ENCODE measurements at regions not wholly inside any gene's neighbourhood (a gene's known extent, or its start where the extent isn't known, plus 50 kb on each side); places are given as distances from the start of the nearest gene placed in this dataset.
"Not testable (repeated sequence)": the region's sequence is repeated elsewhere in the genome, so short reads cannot be mapped to it uniquely, and the experiment has no call there.

DNA sequence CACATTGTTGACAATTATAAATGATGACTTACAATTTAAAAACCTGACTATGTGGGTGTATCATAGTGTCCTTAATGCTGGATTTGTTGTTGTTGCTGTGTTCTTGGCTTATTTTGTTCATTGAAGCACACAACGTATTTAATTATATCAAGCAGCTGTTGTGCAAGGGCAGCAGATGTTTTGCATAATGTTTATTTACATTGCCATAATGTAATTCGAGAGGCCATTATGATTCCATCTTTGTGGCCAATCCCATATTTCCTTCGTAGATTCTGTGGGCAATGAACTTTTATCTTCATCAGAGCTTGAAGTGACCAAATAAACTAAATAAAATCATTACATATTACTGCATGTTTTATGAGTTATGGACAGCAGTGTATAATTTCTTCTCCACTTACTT is 422.6 kb upstream of the GALNTL6 start:
- DNase-seq (ENCODE audit: low read depth, low spot score), result no peak
- no peak overlapping the region for H3K27ac ChIP-seq

DNA sequence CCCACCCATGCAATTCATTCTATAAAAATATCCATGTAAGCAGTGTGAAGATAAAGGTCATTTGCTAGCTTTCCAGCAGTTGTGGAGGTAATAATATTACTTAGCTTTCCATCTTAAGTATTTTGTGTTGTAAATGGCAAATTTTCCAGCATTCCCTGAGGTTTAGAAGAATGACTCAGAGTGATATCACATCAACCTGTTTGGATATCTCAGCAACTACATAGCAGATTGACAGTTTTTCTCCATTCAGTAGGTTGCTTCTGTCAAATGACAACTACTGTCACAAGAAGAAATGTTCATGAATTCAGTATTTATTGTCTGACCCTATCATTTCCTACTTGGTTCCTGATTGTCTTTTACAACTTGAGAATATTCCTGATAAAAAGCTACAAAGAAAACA is 434.9 kb upstream of the GALNTL6 start:
- no peak for DNase-seq (ENCODE audit: low read depth, low spot score)
- H3K27ac ChIP-seq, result no peak overlapping the region

DNA sequence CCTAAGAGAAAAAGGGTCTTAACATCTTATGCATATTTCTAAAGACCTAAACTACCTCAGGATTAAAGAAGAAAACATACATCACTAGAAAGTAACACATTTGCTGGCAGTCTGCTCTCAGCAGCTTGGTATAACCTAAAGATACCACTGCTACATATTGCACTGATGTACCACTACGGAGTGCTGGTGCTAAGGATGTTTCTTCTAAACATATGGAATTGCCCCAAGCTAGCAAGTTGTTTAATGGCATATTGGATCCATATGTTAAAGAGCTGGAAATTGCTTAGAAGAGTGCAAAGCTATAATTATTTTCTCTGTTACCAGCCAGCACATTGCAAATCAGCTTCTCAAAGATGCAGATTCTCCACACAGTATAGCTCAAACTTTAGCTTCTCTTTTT is 436.5 kb upstream of the GALNTL6 start:
- H3K27ac ChIP-seq, result no peak overlapping the region
- DNase-seq (ENCODE audit: low read depth, low spot score), result no peak

DNA sequence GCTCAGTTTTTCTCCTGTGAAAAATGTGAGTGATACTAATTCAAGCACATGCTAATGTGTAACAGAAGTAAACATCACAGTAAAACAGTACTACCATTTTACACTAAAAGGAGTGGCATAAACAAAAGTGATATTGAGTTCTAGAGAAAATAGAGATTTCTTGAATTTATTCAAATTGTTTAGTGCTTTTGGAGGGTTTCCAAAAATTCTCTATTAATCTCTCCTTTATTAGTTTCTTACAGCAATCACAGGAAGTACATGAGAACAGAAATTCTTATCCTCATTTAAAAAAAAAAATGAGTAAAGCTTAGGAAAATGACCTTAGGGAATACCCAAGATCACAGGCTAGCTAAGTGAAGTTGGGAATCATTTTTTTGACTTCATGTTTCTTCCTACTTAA is 459.7 kb upstream of the GALNTL6 start:
- no peak for DNase-seq (ENCODE audit: low read depth, low spot score)
- no peak overlapping the region for H3K27ac ChIP-seq

DNA sequence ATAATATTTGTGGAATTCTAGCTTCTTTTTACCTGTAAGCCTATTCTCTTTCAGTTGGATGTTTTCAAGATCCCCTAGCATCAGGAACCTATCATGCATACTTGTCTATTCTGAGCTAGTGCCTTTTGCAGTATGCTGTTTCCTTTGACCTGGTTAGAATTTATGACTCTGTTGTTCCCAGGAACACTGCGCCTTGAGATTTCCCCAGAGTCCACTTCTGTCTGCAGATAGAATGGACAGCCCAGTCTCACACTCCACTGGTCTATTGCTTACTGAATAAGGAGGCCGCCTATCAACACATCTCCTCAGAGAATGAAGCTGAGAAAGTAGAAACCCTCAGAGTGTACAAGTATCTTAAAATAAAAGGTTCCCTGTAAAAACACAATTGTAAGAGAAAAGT is 465.1 kb upstream of the GALNTL6 start:
- DNase-seq (ENCODE audit: low read depth, low spot score), result no peak
- no peak overlapping the region for H3K27ac ChIP-seq

DNA sequence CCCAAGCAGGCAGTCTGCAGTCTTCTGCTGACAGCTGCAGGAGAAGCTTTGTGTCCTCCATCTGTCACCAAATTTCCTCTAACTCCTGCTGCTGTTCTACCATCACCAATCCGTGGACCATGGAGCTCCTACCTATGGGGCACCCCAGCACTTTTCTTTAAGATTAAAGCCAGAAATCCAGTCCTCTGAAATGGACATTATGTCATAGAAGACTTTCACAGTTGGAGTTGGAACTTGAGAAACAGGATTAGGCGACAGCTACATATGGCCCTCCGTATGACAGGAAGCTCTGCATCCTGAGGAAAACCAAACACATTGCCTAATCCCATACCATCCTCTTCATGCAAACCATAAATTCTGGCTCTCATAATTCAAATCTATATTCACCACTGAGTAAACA is 470.6 kb upstream of the GALNTL6 start:
- no peak for DNase-seq (ENCODE audit: low read depth, low spot score)
- no peak overlapping the region for H3K27ac ChIP-seq

DNA sequence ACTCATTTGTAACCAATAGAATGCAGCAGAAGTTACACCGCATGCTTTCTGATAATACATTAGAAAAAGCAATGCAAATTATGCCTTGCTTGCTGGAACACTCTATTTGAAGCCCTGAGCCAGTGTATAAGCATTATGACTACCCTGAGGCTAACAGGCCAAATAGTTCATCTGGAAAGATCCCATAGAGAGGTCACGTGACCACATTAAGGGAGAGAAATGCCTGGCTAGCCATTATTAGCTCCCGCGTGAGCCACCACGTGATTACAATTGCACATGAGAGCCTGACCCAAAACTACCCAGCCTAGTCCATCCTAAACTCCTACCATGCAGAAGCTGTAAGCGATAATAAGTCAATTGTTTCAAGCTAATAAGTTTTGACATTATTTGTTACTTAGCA is 472.9 kb upstream of the GALNTL6 start:
- DNase-seq (ENCODE audit: low read depth, low spot score), result no peak
- H3K27ac ChIP-seq, result no peak overlapping the region

DNA sequence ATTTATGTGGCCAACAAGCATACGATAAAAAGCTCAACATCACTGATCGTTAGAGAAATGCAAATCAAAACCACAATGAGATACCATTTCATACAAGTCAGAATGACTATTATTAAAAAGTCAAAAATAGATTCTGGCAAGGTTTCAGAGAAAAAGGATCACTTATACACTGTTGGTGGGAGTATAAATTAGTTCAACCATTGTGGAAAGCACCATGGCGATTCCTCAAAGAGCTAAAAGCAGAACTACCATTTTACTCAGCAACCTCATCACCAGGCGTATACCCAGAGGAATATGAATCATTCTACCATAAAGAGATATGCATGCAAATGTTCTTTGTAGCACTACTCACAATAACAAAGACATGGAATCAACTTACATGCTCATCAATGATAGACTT is 478.7 kb upstream of the GALNTL6 start:
- H3K27ac ChIP-seq, result no peak overlapping the region

DNA sequence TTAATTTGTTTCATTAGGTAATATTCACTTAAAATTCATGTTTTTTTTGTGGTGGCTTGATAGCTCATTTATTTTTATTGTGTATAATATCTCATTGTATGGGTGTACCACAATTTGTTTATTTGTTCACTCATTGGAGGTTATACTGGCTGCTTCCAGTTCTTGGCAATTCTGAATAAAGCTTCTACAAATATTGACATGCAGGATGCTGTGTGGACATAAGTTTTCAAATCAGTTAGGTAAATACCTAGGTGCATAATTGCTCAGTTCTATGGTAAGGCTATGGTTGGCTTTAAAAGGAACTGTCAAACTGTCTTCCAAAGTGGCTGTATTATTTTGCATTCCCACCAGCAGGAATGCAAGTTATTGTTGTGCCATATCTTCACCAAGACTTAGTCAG is 504.5 kb upstream of the GALNTL6 start:
- H3K27ac ChIP-seq, result no peak overlapping the region
- DNase-seq (ENCODE audit: low read depth, low spot score), result no peak

More for the DNA sequence above, 478.7 kb upstream of the GALNTL6 start:
- DNase-seq (ENCODE audit: low read depth, low spot score), result no peak

DNA sequence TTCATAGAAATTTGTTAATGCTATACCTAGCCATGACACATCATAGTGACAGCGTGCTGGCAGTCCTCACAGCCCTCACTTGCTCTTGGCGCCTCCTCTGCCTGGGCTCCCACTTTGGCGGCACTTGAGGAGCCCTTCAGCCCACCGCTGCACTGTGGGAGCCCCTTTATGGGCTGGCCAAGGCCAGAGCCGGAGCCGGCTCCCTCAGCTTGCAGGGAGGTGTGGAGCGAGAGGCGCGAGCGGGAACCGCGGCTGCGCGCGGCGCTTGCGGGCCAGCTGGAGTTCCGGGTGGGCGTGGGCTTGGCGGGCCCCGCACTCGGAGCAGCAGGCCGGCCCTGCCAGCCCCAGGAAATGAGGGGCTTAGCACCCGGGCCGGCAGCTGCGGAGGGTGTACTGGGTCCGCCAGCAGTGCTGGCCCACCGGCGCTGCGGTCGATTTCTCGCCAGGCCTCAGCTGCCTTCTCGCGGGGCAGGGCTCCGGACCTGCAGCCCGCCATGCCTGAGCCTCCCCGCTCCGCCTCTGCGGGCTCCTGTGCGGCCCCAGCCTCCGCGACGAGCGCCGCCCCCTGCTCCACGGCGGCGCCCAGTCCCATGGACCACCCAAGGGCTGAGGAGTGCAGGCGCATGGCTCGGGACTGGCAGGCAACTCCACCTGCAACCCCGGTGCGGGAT is 515.0 kb upstream of the GALNTL6 start:
- DNase-seq (ENCODE audit: low read depth, low spot score); H3K27ac ChIP-seq: not testable (repeated sequence)

DNA sequence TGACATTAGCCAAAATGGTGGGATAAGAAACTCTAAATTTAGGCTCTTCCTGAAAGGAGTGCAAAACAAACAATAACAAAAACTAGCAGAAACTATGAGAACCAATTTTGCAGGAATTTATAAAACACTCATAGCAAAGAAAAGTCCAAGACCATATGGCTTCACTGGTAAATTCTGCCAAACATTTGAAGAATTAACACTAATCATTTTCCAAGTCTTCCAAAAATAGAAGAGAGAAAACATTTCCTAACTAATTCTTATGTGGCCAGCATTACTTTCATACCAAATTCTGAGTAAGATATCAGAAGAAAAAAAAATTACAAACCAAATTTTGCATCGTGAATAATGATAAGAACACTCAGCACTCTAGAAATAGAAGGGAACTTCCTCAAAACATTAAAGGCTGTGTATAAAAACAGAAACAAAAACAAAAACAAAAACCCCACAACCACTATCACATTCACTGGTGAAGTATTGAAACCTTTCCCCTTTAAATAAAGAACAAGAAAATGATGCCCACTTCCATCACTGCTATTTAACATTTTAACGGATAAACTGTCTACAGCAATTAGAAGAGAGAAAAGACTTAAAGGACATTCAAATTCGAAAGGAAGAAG is 524.3 kb upstream of the GALNTL6 start:
- no peak for DNase-seq (ENCODE audit: low read depth, low spot score)
- no peak overlapping the region for H3K27ac ChIP-seq

DNA sequence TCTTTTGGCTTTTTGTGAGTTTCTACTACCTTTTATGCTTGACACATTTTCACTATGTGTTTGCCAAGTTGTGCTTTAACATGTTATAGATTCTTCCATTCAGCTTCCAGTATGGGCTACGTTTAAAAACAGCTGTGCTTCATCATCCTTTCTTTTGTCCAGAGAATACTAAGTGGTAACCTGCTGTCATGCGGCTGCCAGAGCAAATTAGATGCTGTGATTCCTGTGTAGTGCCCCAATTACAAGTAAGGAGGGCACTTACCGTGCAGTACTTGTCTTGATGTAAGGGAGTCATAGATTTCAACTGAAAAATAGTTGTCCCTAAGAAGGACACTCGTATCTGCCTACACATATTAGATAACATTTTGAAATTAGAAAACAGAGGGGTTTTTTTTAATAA is 531.8 kb upstream of the GALNTL6 start:
- H3K27ac ChIP-seq, result no peak overlapping the region
- DNase-seq (ENCODE audit: low read depth, low spot score), result no peak

DNA sequence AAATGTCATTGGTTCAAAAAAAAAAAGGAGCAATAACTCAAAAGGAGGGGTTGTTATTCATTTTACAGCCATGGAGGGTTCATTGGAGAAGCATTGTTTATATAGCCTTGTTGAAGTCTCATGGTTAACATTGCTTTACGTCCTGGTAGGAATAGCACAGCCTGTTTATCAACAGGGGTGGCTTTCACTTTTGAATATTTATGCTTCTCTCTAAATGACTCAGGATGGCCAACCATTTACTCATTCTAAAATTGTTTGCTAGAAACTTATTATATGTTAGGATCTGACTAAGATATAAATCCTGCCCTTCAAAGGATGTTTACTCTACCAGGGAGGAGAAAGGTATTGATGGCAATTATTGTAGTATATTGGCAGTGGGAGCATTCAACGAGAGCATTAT is 534.1 kb upstream of the GALNTL6 start:
- H3K27ac ChIP-seq, result no peak overlapping the region
- DNase-seq (ENCODE audit: low read depth, low spot score), result no peak

DNA sequence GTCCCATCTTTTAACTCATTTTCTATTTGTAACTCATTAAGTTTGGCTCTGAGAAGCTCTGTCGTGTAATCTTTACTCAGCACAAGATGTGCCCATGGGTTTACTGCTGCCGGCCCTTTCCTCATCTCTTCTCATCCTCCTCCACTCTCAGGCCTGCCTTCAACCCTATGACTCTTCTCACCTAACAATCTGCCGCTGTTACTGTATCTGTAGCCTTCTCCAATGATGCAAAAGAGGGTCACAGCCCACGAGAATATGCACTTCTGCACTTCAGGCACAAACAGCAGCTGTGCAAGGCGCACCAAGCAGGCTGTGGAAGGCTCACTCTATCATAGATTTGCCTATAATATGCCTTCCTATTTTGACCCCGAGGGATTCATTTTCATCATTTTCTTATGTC is 546.5 kb upstream of the GALNTL6 start:
- H3K27ac ChIP-seq, result no peak overlapping the region
- DNase-seq (ENCODE audit: low read depth, low spot score), result no peak

DNA sequence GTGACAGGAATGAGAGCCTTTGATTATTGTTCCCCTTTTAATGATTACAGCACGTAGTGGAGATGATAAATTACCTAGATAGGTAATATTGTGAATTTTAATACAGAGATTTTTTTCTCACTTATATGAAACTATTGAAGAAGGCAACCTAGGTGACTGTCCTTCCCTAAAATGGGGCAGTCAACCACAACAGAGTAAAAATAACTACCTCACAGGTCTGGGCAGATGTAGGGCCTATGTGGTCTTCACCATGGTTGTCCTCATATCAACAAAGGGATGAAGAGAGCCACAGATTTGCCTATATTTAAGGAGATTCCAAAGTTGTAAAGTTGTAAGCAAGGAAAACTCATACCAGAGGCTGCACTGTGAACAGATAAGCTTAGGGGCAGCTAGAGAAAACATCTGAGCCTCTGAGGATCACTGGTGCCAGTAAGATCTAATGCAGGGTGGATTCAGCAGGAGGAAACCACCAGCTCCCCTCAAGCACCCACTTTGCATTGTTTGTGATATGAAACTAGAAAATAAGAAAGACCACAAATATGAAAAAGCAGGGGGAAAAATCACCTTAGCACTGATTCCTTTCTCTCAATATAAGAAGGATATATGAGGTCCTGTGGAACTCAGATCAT is 547.9 kb upstream of the GALNTL6 start:
- DNase-seq (ENCODE audit: low read depth, low spot score), result no peak
- H3K27ac ChIP-seq, result no peak overlapping the region

DNA sequence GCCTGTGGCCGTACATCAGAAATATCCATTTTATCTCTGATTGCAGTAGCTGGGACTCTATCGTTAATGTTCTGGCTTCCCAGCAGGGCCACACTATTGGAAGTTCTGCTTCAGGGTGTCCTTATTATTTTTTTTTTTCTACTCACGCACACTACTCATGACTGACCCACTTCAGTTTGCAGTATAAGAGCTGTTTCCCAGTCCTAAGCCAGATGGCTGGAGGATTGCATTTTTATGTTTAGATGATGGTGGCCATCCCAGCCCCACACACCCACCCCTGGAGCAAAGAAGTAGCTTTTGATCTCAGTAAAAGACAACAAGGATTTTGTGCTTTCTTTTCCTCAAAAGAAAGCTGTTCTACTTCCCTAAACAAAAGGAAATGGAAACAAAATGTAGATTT is 557.0 kb upstream of the GALNTL6 start:
- H3K27ac ChIP-seq, result no peak overlapping the region
- no peak for DNase-seq (ENCODE audit: low read depth, low spot score)

DNA sequence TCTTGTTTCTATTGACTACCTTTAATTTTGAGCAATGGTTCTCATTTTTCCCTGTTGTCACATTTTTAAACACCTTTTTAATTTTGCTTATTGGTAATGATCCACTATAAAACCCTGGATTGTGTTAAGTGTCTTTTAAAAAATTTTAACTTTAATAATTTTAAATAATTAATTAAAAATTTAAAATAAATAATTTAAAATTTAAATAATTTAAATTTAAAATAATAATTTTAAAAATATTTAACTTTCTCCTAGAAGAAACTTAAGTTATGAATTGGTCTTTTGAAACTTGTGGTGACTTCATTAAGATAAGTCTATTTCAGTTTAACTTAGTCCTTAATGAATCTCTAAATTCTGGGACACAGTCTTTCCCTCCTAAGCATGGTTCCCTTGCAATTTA is 566.3 kb upstream of the GALNTL6 start:
- H3K27ac ChIP-seq, result no peak overlapping the region
- DNase-seq (ENCODE audit: low read depth, low spot score), result no peak

DNA sequence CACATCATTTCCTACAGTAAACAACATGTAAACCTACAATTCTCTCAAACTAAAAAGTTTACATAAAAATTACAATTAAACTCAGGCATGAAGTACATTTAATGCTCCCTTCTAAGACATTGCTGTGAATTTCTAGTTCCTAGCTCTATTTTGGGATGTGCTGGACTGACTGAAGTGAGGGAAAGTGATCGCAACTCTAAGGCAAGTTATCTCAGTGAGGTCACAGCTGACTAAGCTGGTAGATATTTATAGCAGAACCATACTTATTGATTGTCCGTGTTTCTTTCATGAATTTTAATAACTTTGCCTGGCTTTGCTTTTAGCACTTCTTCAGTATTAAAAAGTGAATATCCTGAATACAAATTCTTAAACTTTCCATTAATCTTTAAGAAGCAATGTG is 570.4 kb upstream of the GALNTL6 start:
- no peak overlapping the region for H3K27ac ChIP-seq
- DNase-seq (ENCODE audit: low read depth, low spot score), result no peak

DNA sequence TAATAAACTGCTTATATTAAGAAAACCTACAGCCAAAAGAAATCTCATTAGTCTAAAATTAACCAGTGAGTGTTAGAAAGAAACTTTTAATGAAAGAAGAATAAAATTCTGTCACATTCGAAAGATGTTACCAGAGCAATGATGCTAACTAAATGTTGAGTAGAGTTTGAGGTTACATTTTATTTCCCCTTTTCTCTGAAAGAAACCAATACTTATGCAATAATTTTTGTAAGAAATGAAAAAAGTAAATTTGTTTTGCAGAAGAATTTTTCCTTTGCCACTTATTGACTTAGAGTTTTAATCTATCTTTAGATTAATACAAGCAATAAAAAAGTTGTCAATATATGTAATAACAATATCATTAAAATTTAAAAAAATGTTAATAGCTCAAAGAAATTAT is 574.0 kb upstream of the GALNTL6 start:
- DNase-seq (ENCODE audit: low read depth, low spot score), result no peak
- H3K27ac ChIP-seq, result no peak overlapping the region

DNA sequence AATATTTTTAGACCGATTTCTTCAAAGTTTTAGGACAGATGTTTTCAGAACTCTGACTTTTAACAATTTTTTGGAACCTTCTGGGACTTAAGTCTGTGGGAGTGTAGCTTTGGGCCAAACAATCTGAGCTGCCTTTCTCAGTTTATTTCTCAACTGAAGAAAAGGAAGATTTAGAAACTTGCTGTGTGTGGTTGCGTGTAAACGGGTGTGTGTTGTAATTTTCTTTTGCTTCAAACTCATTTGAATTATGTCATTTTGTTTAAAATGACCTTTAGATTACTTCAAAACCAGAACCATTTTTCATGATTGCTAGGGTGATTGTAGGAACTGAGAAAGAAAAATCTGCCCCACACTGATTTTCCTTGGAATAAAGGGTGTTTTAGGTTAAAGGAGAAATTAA is 577.7 kb upstream of the GALNTL6 start:
- no peak for DNase-seq (ENCODE audit: low read depth, low spot score)
- H3K27ac ChIP-seq, result no peak overlapping the region

DNA sequence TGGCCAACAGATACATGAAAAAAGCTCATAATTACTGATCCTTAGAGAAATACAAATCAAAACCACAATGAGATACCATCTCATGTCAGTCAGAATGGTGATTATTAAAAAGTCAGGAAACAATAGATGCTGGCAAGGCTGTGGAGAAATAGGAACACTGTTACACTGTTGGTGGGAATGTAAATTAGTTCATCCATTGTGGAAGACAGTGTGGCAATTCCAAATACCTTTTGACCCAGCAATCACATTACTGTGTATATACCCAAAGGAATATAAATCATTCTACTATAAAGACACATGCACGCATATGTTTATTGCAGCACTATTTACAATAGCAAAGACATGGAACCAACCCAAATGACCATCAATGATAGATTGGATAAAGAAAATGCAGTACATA is 583.9 kb upstream of the GALNTL6 start:
- not testable (repeated sequence) for DNase-seq (ENCODE audit: low read depth, low spot score); H3K27ac ChIP-seq

DNA sequence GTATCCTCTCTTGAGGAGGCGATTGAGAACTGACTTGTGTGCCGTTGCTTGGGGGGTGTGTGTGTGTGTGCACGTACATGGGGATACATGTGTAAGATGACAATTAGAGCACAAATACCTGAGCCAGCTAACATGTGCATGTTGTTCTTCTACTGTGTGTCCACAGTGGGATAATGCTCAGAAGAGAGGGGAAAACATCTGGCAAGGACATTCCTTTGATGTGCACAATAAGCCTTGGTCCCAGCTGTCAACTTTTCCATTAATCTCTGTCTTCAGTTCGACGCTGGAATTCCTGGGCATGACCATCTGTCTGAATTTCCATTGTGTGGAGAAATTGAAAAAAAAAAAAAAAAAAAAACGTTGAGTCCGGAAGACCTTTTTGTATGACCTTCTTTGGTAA is 592.0 kb upstream of the GALNTL6 start:
- H3K27ac ChIP-seq, result no peak overlapping the region
- no peak for DNase-seq (ENCODE audit: low read depth, low spot score)

All from epithelial cell of prostate (primary cell).